ENCODE measurements at regions not wholly inside any gene's neighbourhood (a gene's known extent, or its start where the extent isn't known, plus 50 kb on each side); places are given as distances from the start of the nearest gene placed in this dataset.

DNA sequence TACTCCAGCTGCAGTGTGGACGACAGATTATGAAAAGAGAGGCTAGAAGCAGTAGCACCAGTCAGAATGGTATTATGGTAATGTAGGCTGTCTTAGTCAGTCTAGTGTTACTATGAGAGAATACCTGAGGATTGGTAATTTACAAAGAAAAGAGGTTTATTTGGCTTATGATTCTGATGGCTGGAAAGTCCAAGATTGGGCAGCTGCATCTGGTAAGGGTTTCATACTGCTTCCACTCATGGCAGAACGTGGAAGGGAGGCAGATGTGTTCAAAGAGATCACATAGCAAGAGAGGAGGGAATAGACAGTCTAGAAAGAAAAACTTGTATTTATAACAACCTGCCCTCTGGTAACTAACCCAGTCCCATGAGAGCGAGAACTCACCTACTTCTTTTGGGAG lies 77.3 kb upstream of the NAV2 start:
- TF ChIP-seq, protein P1, sequence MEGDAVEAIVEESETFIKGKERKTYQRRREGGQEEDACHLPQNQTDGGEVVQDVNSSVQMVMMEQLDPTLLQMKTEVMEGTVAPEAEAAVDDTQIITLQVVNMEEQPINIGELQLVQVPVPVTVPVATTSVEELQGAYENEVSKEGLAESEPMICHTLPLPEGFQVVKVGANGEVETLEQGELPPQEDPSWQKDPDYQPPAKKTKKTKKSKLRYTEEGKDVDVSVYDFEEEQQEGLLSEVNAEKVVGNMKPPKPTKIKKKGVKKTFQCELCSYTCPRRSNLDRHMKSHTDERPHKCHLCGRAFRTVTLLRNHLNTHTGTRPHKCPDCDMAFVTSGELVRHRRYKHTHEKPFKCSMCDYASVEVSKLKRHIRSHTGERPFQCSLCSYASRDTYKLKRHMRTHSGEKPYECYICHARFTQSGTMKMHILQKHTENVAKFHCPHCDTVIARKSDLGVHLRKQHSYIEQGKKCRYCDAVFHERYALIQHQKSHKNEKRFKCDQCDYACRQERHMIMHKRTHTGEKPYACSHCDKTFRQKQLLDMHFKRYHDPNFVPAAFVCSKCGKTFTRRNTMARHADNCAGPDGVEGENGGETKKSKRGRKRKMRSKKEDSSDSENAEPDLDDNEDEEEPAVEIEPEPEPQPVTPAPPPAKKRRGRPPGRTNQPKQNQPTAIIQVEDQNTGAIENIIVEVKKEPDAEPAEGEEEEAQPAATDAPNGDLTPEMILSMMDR (IDR thresholded peaks at IDR 0.05) = no peak
- TF ChIP-seq POLR2A (IDR thresholded peaks at IDR 0.05) = no peak

All from esophagus squamous epithelium (tissue), 4 donors.